NCI-H345 (cell line): ENCODE measurements at regions not wholly inside any gene's neighbourhood (a gene's known extent, or its start where the extent isn't known, plus 50 kb on each side); places are given as distances from the start of the nearest gene placed in this dataset.

ENCODE experiments used
- DNase-seq: peaks from one replicate; lab custom pipeline; 2025; lab: John Stamatoyannopoulos, UW

DNA sequence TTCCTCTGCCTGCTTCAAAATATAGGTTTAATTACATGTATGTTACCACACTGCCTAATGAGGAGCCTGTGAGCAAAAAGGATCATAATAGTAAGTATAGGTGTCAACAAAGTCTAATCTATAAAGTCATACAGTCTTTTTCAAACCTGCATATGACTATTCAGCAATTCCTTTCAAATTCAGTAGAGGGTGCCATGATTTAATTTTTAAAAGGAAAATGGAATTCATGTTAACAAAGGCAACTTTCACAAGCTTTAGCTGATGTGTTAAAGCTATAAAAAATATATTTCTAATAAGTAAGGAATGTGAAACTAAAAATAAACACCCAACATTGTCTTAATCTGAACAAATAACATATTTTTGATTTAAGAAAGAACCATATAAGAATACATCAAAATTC is 52.1 kb downstream of the MPP7 start:
- no peak for DNase-seq

DNA sequence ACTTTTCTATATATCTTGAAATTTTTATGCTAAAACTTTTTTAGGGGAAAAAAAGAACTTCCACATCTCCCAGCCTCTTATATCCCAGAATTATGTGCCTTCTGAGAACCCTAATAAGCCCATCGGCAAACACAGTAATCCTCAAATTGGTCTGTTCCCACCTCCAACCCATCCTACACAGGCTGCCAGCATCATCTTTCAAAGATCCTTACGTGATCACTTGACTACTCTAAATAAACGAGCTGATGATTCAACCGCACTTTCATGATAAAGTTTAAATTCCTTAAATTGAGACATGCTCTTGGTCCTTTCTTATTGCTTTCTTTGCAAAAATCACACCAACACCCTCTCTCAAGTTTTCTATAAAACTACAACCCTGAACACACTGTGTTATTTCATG is 52.5 kb downstream of the MPP7 start:
- DNase-seq, result no peak

- no peak for DNase-seq
Observed at GRCh38 chr10:28249512-28249911, 53.4 kb downstream of the MPP7 start.

- no peak for DNase-seq
Observed at GRCh38 chr10:28248092-28248491, 54.8 kb downstream of the MPP7 start.

GRCh38 chr10:28246023-28246422 is 56.8 kb downstream of the MPP7 start:
- DNase-seq, result no peak

DNA sequence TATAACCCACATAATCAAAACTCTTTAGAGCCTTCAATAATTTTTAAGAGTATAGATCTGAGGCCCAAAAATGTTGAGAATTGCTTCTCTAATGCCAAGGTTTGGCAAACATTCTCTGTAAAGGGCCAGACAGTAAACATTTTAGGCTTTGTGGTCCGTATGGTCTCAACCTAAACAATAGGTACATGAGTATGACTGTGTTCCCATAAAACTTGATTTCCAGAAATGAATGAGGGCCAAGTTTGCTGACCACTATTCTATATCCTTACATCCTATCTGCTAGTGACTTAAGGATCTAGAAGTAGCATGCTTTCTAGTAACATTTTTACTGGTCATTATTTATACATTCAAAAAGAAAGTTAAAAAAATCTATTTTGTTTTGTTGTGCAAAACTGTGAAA is 58.9 kb downstream of the MPP7 start:
- DNase-seq, result no peak

- DNase-seq, result no peak
Observed at GRCh38 chr10:28242555-28243204, 60.2 kb downstream of the MPP7 start.

DNA sequence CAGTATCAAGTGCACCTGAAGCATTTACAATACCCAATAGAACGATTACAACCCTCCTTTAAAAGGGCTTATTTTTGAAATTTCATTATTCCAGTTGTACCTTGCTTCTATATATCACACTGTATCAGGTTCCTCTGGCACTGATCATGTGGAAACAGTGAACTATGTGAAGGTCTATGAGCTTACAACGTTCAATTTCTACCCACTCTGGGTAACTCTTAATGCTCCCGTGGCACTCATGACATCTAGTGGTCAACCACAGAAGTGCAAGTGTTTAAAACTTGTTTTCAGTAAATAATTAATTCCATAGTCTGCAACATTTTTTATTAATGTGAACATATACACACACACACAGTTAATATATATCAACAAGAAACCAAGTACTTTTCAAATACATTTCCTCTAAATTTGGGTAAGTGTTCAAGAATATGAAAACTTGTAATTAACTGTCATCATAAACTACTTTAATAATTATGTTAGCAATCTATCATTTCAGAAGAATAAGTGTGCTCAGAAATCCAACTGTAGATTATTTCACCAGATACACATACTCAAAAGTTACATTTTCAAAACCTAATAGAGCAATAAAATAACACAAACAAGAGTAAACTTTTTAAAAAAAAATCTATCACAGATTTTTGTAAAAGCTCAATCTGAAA is 61.0 kb downstream of the MPP7 start:
- peak; percentile 36 for DNase-seq

- no peak for DNase-seq
Observed at GRCh38 chr10:28240400-28240799, 62.5 kb downstream of the MPP7 start.

DNA sequence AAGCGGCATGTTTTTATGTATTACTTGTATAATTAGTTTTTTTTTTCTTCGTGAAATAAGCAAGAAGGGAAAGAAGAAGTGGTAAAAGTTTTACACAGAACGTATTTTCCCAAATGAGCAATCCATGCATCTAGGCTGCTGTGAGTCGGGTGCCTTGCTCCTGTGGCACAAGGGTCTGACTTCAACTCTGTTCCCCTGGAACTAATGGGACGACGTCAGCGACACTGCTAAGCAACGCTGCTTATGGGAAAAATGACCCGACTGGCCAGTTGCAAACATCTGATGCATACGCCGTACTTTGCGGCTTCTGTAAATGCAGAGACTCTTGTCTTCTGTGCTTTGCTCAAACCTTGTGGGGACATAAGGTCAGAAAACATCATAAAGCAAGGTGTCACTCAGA is 66.3 kb downstream of the MPP7 start:
- no peak for DNase-seq

GRCh38 chr10:28220811-28221210 is 82.1 kb downstream of the MPP7 start:
- DNase-seq, result no peak

- DNase-seq, result no peak
Observed at GRCh38 chr10:28219251-28219650, 83.6 kb downstream of the MPP7 start.

GRCh38 chr10:28217848-28218247 is 85.0 kb downstream of the MPP7 start:
- DNase-seq, result no peak

DNA sequence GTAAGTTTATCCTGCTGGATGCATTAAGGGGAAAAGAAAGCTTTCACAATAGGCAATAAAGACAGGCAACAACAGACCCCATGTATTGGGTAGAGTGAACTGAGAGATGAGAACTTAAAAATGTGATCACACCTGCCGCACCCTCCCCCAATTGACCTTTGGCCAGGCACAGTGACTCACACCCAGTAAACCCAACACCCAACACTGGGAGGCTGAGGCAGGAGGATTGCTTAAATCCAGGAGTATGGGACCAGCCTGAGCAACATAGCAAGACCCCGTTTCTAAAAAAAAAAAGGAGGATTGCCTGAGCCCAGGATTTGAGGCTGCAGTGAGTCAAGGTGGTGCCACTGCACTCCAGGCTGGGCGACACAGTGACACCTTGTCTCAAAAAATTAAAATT is 86.9 kb downstream of the MPP7 start:
- no peak for DNase-seq

- DNase-seq, result peak; percentile 12
Observed at GRCh38 chr10:28214219-28214618, 88.6 kb downstream of the MPP7 start.

GRCh38 chr10:28211759-28212158 is 91.1 kb downstream of the MPP7 start:
- no peak for DNase-seq

- DNase-seq, result no peak
Observed at GRCh38 chr10:28207799-28208198, 95.1 kb downstream of the MPP7 start.

DNA sequence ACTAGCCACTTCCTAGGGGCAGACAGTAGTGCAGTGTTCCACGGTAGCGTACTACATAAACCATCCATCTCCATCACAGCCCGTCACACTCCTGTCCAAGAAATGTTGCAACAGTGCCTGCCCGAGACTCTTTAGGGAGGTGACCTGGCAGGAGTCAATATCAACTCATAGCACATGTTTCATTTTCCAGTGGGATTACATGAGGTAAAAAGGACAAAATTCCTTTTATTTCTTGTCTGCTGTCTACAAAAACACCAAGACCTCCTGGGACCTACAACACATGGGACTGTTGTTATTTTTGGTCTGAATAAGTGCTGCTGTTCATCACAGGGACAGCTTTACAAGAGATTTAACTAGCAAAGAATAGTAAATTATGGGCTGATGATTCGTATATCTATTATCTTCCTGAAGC is 99.9 kb downstream of the MPP7 start:
- no peak for DNase-seq

DNA sequence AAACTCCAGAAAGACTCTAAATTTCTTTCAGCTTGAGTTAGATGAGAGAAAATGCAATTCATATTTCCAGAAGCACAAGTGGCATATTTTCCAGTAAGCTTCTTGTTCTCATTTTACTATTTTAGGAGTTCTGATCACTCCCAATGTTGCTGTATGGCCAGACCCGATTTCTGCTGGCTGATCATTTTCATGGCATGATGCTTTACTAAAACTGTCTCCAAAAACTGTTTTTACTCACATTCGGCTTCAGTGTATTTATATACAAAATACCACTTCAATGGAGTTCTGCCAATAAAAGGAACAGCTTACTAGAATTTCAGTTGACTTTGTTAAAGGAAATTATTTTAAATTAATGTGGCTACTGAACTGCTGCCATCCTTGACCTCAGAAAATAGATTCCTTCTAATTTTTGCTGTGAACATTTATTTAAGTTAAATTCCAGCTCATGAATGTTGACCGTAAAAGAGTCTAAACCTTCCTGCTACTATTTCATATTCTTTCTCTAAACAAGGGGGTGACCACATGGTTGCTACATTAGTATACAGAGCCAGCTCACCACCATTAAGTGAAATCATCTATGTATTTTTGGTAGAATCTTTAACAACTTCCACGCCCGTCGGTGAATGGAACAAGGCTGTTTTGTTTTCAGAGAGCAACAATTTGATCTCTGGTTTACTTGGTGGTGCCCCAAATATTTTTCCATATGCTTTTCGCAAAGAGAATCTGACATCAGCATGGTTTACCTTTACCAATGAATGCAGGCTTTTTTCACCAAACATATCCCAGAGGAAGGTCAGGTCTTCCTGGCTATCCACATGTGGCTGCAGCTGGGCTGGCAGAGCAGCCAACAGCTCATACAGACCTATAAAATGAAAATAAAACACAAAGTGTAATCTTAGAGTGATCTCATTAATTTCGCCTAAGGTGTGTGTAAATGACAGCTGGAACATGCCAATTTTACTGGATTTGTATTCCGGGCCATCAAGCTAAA is 101.2 kb downstream of the MPP7 start:
- DNase-seq, result no peak

DNA sequence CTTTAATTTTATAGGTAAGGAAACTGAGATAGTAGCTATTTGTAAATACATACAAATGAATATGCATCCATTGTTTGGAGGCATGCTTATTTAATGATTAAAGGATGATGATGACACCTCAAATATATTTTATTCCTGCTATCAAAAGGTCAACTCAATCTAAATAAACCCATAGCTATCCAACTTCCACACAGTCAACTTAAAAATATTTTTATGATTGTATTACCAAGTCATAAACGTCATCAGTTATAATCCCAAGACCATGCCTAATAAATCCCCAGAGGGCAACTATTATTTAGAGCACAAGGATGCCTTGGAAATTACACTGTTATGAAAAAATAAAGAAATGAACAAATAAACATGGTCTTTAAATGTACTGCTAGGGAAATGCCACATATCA is 102.1 kb downstream of the MPP7 start:
- no peak for DNase-seq

GRCh38 chr10:28199941-28200340 is 102.9 kb downstream of the MPP7 start:
- no peak for DNase-seq

DNA sequence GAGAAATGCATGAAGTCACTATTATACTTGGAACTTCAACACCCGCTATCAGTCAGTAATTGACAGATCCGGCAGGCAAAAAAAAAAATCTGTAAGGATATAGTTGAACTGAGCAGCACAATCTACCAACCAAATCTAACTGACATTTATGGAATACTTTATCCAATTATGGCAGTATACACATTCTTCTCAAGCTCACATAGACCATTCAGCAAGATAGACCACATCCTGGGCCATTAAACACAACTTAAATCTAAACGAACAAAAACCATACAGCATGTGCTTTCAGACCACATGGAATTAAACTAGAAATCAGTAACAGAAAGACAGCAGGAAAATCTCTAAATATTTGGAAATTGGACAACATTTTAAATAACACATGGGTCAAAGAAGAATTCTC is 112.7 kb downstream of the MPP7 start:
- DNase-seq, result no peak

DNA sequence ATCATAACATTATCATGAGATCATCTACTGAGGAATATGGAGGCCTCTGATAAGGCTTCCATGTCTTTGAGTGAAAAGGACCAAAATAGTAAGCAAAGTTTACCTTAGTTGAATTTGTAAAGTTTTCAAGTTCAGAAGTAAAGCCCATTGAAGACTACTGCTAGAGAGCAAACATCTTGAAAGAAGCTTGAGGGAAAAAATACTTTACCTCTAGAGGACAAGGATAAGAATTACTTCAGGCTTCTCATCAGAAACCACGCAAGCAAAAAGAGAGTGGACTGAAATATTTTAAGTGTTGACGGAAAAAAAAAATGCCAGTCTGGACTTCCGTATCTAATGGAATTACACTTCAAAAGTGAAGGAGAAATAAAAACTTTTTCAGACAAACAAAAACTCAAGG is 114.3 kb downstream of the MPP7 start:
- DNase-seq, result no peak
